NT2/D1 (cell line): ENCODE measurements at regions not wholly inside any gene's neighbourhood (a gene's known extent, or its start where the extent isn't known, plus 50 kb on each side); places are given as distances from the start of the nearest gene placed in this dataset.

Source experiments
- SUZ12 ChIP-seq: IDR thresholded peaks from 2 replicates; pipeline ENCODE4 v1.6.1; 2011; ENCODE audit not compliant: insufficient read length, insufficient read depth; ENCODE audit errors: extremely low read depth
- YY1 ChIP-seq: IDR thresholded peaks from 2 replicates; pipeline ENCODE4 v1.6.1; 2011; ENCODE audit not compliant: insufficient read length, insufficient read depth
- ZNF274 ChIP-seq: IDR thresholded peaks from 2 replicates; pipeline ENCODE4 v1.6.1; 2011; ENCODE audit warnings: mild to moderate bottlenecking, low read depth, low read length

DNA sequence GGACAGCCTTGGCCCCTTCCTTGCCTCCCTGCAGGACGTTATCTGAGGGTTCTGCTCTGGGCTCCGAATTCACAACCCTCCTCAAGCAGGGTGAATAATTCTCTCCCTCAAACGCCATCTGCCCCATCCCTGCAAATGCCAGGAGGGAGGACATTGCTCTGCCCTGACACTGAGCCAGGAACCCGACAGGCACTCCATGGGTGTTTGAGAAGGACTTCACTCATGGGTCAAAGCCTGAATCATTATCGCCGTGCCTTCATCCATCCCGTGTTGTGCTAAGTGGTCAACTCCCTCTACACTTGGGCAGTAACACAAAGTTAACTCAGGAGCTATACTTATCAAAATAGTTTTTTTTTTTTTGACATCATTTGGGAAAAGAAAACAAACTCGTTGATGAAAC lies 261.8 kb upstream of the IGF1R start:
- TF ChIP-seq ZNF274 (no peak), YY1 (no peak), SUZ12 (no peak)
